OCI-LY3 (cell line): ENCODE measurements at regions not wholly inside any gene's neighbourhood (a gene's known extent, or its start where the extent isn't known, plus 50 kb on each side); places are given as distances from the start of the nearest gene placed in this dataset.

Experiments used
- EZH2phosphoT487 ChIP-seq: fragments of 200-600 bp; shearing (Covaris generic); IDR thresholded peaks from 2 replicates; pipeline ENCODE4 v1.6.1; 2018; ENCODE audit warnings: antibody characterized with exemption, mixed run types, low read depth
- TF ChIP-seq, protein P1 (sequence below): fragments of 200-600, 300-600 bp; sonication (generic); IDR thresholded peaks from 2 replicates; pipeline ENCODE4 v1.5.1; 2014; ENCODE audit warnings: antibody characterized with exemption, low read length, low read depth

DNA sequence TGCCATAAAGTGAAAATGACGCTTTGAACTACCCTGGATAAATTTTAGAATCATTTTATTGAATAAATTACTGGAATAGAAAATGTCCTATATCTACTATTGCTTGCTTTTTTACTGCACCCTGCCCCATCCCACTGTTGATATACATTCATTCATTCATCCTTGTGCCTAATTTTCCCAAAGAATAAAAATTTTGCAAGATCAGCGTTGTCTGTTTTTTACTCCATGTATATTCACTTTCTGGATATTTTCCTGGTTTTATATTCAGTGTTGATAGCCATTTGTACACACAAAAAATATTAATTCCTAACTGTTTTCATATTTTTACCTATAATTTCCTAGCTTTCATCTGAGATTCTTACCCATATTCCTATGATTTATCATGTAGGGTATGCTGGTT is 262.9 kb upstream of the MAGI2 start:
- TF ChIP-seq, protein P1, sequence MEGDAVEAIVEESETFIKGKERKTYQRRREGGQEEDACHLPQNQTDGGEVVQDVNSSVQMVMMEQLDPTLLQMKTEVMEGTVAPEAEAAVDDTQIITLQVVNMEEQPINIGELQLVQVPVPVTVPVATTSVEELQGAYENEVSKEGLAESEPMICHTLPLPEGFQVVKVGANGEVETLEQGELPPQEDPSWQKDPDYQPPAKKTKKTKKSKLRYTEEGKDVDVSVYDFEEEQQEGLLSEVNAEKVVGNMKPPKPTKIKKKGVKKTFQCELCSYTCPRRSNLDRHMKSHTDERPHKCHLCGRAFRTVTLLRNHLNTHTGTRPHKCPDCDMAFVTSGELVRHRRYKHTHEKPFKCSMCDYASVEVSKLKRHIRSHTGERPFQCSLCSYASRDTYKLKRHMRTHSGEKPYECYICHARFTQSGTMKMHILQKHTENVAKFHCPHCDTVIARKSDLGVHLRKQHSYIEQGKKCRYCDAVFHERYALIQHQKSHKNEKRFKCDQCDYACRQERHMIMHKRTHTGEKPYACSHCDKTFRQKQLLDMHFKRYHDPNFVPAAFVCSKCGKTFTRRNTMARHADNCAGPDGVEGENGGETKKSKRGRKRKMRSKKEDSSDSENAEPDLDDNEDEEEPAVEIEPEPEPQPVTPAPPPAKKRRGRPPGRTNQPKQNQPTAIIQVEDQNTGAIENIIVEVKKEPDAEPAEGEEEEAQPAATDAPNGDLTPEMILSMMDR, result no peak
- TF ChIP-seq EZH2phosphoT487, result no peak
